ENCODE measurements at regions not wholly inside any gene's neighbourhood (a gene's known extent, or its start where the extent isn't known, plus 50 kb on each side); places are given as distances from the start of the nearest gene placed in this dataset.

- no peak for TF ChIP-seq CTCF (IDR thresholded peaks at IDR 0.05)
- no peak for TF ChIP-seq POLR2A (IDR thresholded peaks at IDR 0.05)
Measured at GRCh38 chr1:101526813-101527212, 290.0 kb downstream of the S1PR1 start.
